MCF 10A (cell line): ENCODE measurements at regions not wholly inside any gene's neighbourhood (a gene's known extent, or its start where the extent isn't known, plus 50 kb on each side); places are given as distances from the start of the nearest gene placed in this dataset.

Experiments used
- BruUV-seq: library from RNA; stranded (reverse); fragments of 400-500 nt; replicated peaks from 2 replicates; lab custom pipeline; 2021; lab: Mats Ljungman, UMichigan
- CTCF ChIA-PET: fragments of 300-600 bp; sonication (Branson Sonifier 250); formaldehyde crosslinking; extraction: SDS; loops from one replicate; lab custom pipeline; 2021; ENCODE audit warnings: antibody characterized with exemption, inconsistent platforms; lab: Yijun Ruan, JAX
- POLR2A ChIA-PET: fragments of 300-600, 350-650 bp; sonication (Branson Sonifier 250); formaldehyde crosslinking; extraction: SDS; loops from one replicate; lab custom pipeline; 2020; ENCODE audit warnings: antibody characterized with exemption, inconsistent platforms; lab: Yijun Ruan, JAX
- DNase-seq: peaks from one replicate; pipeline ENCODE4 v3.0.0-alpha.2; 2018; ENCODE audit not compliant: unreplicated experiment
- H3K27ac Mint-ChIP-seq: one replicate; pipeline ENCODE4 v1.8.0; 2022; ENCODE audit warnings: mild to moderate bottlenecking, low read depth, mixed read lengths; ENCODE audit not compliant: unreplicated experiment
- H3K27me3 Mint-ChIP-seq: one replicate; pipeline ENCODE4 v1.8.0; 2022; ENCODE audit warnings: mixed read lengths; ENCODE audit not compliant: insufficient read depth, unreplicated experiment
- H3K36me3 Mint-ChIP-seq: one replicate; pipeline ENCODE4 v1.8.0; 2022; ENCODE audit warnings: mild to moderate bottlenecking, moderate library complexity, mixed read lengths; ENCODE audit not compliant: insufficient read depth, unreplicated experiment
- H3K4me1 Mint-ChIP-seq: one replicate; pipeline ENCODE4 v1.8.0; 2022; ENCODE audit warnings: mixed read lengths; ENCODE audit not compliant: insufficient read depth, unreplicated experiment
- H3K4me3 Mint-ChIP-seq: one replicate; pipeline ENCODE4 v1.8.0; 2022; ENCODE audit warnings: mild to moderate bottlenecking, moderate library complexity, mixed read lengths; ENCODE audit not compliant: unreplicated experiment
- H3K9me3 Mint-ChIP-seq: one replicate; pipeline ENCODE4 v1.8.0; 2022; ENCODE audit warnings: mixed read lengths; ENCODE audit not compliant: unreplicated experiment
- CTCF ChIP-seq: fragments of 200-600 bp; IDR thresholded peaks from one replicate; pipeline ENCODE4 v1.8.0; 2022; ENCODE audit warnings: antibody characterized with exemption, mild to moderate bottlenecking; ENCODE audit not compliant: unreplicated experiment
- intact Hi-C: fragments of 100-400 bp; cut with micrococcal nuclease; formaldehyde crosslinking; loops from 2 replicates; pipeline ENCODE4 v1.14.1; 2022

GRCh38 chr2:7730449-7730848 lies 813.2 kb downstream of the RNF144A start:
- no peak overlapping the region for H3K27ac Mint-ChIP-seq
- DNase-seq, result no peak
- H3K4me3 Mint-ChIP-seq, result no peak overlapping the region
- H3K36me3 Mint-ChIP-seq, result no peaks in the 10 kb centered on the region
- H3K9me3 Mint-ChIP-seq, result no peaks in the 10 kb centered on the region
- CTCF ChIA-PET, result no interaction called here
- no TSS peak for BruUV-seq
- POLR2A ChIA-PET, result interaction anchor here (0.7 kb wide), 1 partner anchor 16 kb away, joined by 3 read pairs; no protein-coding TSS in a partner anchor
- TF ChIP-seq CTCF, result no peak
- no peaks in the 10 kb centered on the region for H3K4me1 Mint-ChIP-seq
- intact Hi-C loops, result no loop called here
- no peaks in the 10 kb centered on the region for H3K27me3 Mint-ChIP-seq

- Mint-ChIP-seq H3K36me3 (no peaks in the 10 kb centered on the region), H3K27ac (no peak overlapping the region), H3K4me1 (no peaks in the 10 kb centered on the region), H3K27me3 (no peaks in the 10 kb centered on the region), H3K9me3 (no peaks in the 10 kb centered on the region), H3K4me3 (no peak overlapping the region)
- CTCF ChIA-PET, result no interaction called here
- no peak for TF ChIP-seq CTCF
- no peak for DNase-seq
- intact Hi-C loops, result no loop called here
- POLR2A ChIA-PET, result no interaction called here
- BruUV-seq, result no TSS peak
Observed at GRCh38 chr2:7730990-7731389, 813.8 kb downstream of the RNF144A start.

GRCh38 chr2:7732497-7732896 lies 815.3 kb downstream of the RNF144A start:
- TF ChIP-seq CTCF, result no peak
- CTCF ChIA-PET, result interaction anchor here (0.7 kb wide), 1 partner anchor 655 kb away, joined by 3 read pairs; no protein-coding TSS in a partner anchor
- Mint-ChIP-seq H3K4me3 (no peak overlapping the region), H3K36me3 (no peaks in the 10 kb centered on the region), H3K27ac (no peak overlapping the region), H3K4me1 (no peaks in the 10 kb centered on the region), H3K9me3 (no peaks in the 10 kb centered on the region), H3K27me3 (no peaks in the 10 kb centered on the region)
- POLR2A ChIA-PET, result no interaction called here
- no peak for DNase-seq
- BruUV-seq, result no TSS peak
- intact Hi-C loops, result no loop called here

- TF ChIP-seq CTCF, result no peak
- POLR2A ChIA-PET, result interaction anchor here (0.5 kb wide), 1 partner anchor 274 kb away, joined by 3 read pairs; no protein-coding TSS in a partner anchor
- Mint-ChIP-seq H3K27ac (no peak overlapping the region), H3K36me3 (no peaks in the 10 kb centered on the region), H3K4me3 (no peak overlapping the region), H3K9me3 (no peaks in the 10 kb centered on the region), H3K4me1 (no peaks in the 10 kb centered on the region), H3K27me3 (no peaks in the 10 kb centered on the region)
- intact Hi-C loops, result no loop called here
- no TSS peak for BruUV-seq
- CTCF ChIA-PET, result interaction anchor here (0.8 kb wide), 1 partner anchor 543 kb away, joined by 3 read pairs; no protein-coding TSS in a partner anchor
- DNase-seq, result no peak
Observed at GRCh38 chr2:7736646-7737305, 819.6 kb downstream of the RNF144A start.
